Progenitor cell of endocrine pancreas (in vitro differentiated cells): ENCODE measurements at regions not wholly inside any gene's neighbourhood (a gene's known extent, or its start where the extent isn't known, plus 50 kb on each side); places are given as distances from the start of the nearest gene placed in this dataset.

Experiments used
- DNase-seq: peaks from one replicate; pipeline ENCODE4 v3.0.0; 2021; ENCODE audit warnings: low spot score; ENCODE audit not compliant: unreplicated experiment
- H3K27ac Mint-ChIP-seq: 2 replicates; pipeline ENCODE4 v1.8.0; 2021; ENCODE audit warnings: mild to moderate bottlenecking, moderate library complexity, mixed read lengths
- H3K27me3 Mint-ChIP-seq: 2 replicates; pipeline ENCODE4 v1.8.0; 2021; ENCODE audit warnings: mixed read lengths
- H3K36me3 Mint-ChIP-seq: 2 replicates; pipeline ENCODE4 v1.8.0; 2022; ENCODE audit warnings: mixed read lengths; ENCODE audit not compliant: insufficient read depth
- H3K4me1 Mint-ChIP-seq: 2 replicates; pipeline ENCODE4 v1.8.0; 2021; ENCODE audit warnings: low read depth, mixed read lengths
- H3K4me3 Mint-ChIP-seq: 2 replicates; pipeline ENCODE4 v1.8.0; 2021; ENCODE audit warnings: low read depth, mild to moderate bottlenecking, moderate library complexity, mixed read lengths
- H3K9me3 Mint-ChIP-seq: 2 replicates; pipeline ENCODE4 v1.8.0; 2021; ENCODE audit warnings: low read depth, mixed read lengths
- CTCF ChIP-seq: fragments of 200-600 bp; sonication (generic); IDR thresholded peaks from one replicate; pipeline ENCODE4 v1.5.0; 2021; ENCODE audit warnings: antibody characterized with exemption, mild to moderate bottlenecking; ENCODE audit not compliant: unreplicated experiment

GRCh38 chr13:34512817-34513216 lies 429.3 kb upstream of the NBEA start:
- Mint-ChIP-seq H3K36me3 (no peaks in the 10 kb centered on the region), H3K4me3 (no peak overlapping the region), H3K9me3 (peaks cover 6% of the 10 kb centered on the region), H3K27me3 (no peaks in the 10 kb centered on the region), H3K27ac (no peak overlapping the region), H3K4me1 (peaks cover 2% of the 10 kb centered on the region)
- no peak for TF ChIP-seq CTCF
- no peak for DNase-seq

GRCh38 chr13:34513526-34513925 lies 428.5 kb upstream of the NBEA start:
- Mint-ChIP-seq H3K27me3 (no peaks in the 10 kb centered on the region), H3K9me3 (peaks cover 6% of the 10 kb centered on the region), H3K27ac (no peak overlapping the region), H3K4me3 (no peak overlapping the region), H3K4me1 (peaks cover 2% of the 10 kb centered on the region), H3K36me3 (no peaks in the 10 kb centered on the region)
- no peak for TF ChIP-seq CTCF
- DNase-seq: no peak

- no peaks in the 10 kb centered on the region for H3K27me3 Mint-ChIP-seq
- TF ChIP-seq CTCF: no peak
These were observed 426.9 kb upstream of the NBEA start for GRCh38 chr13:34515201-34515600.

GRCh38 chr13:34521171-34521570 lies 420.9 kb upstream of the NBEA start:
- no peak for TF ChIP-seq CTCF
- DNase-seq: no peak
- no peak overlapping the region for H3K4me3 Mint-ChIP-seq
- no peak overlapping the region for H3K27ac Mint-ChIP-seq
- no peaks in the 10 kb centered on the region for H3K9me3 Mint-ChIP-seq
- H3K4me1 Mint-ChIP-seq: peaks cover 13% of the 10 kb centered on the region
- no peaks in the 10 kb centered on the region for H3K36me3 Mint-ChIP-seq
- H3K27me3 Mint-ChIP-seq: peaks cover 3% of the 10 kb centered on the region

More at GRCh38 chr13:34515201-34515600, 426.9 kb upstream of the NBEA start:
- peaks cover 5% of the 10 kb centered on the region for H3K4me1 Mint-ChIP-seq
- H3K36me3 Mint-ChIP-seq: no peaks in the 10 kb centered on the region
- no peak overlapping the region for H3K27ac Mint-ChIP-seq
- DNase-seq: no peak
- peaks cover 4% of the 10 kb centered on the region for H3K9me3 Mint-ChIP-seq
- H3K4me3 Mint-ChIP-seq: no peak overlapping the region

GRCh38 chr13:34522808-34523207 lies 419.3 kb upstream of the NBEA start:
- no peak for TF ChIP-seq CTCF
- H3K9me3 Mint-ChIP-seq: peaks cover 3% of the 10 kb centered on the region

More at GRCh38 chr13:34522808-34523207, 419.3 kb upstream of the NBEA start:
- H3K27ac Mint-ChIP-seq: no peak overlapping the region
- no peak for DNase-seq
- H3K4me1 Mint-ChIP-seq: peaks cover 13% of the 10 kb centered on the region
- no peaks in the 10 kb centered on the region for H3K36me3 Mint-ChIP-seq
- H3K4me3 Mint-ChIP-seq: no peak overlapping the region
- H3K27me3 Mint-ChIP-seq: peaks cover 6% of the 10 kb centered on the region
